Osteoblast (primary cell): ENCODE measurements at regions not wholly inside any gene's neighbourhood (a gene's known extent, or its start where the extent isn't known, plus 50 kb on each side); places are given as distances from the start of the nearest gene placed in this dataset.

Experiments
- DNase-seq: peaks from one replicate; pipeline ENCODE4 v3.0.0; 2011; ENCODE audit warnings: low spot score, mixed read lengths; ENCODE audit not compliant: insufficient read length; ENCODE audit errors: missing footprints
- H2AFZ ChIP-seq: 2 replicates; pipeline ENCODE4 v1.6.0; 2011; ENCODE audit warnings: mild to moderate bottlenecking, low read length
- H3K27ac ChIP-seq: 2 replicates; pipeline ENCODE4 v1.5.1; 2011; ENCODE audit warnings: mild to moderate bottlenecking, low read depth, low read length, moderate library complexity
- H3K27me3 ChIP-seq: 2 replicates; pipeline ENCODE4 v1.6.0; 2012; ENCODE audit warnings: mild to moderate bottlenecking, control low read depth, inconsistent platforms, low read length, moderate library complexity; ENCODE audit not compliant: insufficient read depth
- H3K36me3 ChIP-seq: 2 replicates; pipeline ENCODE4 v1.5.1; 2011; ENCODE audit warnings: mild to moderate bottlenecking, low read length, control low read depth, moderate library complexity; ENCODE audit not compliant: insufficient read depth
- H3K4me1 ChIP-seq: 2 replicates; pipeline ENCODE4 v1.5.1; 2011; ENCODE audit warnings: mild to moderate bottlenecking, low read length, control low read depth, moderate library complexity; ENCODE audit not compliant: insufficient read depth
- H3K4me2 ChIP-seq: 2 replicates; pipeline ENCODE4 v1.6.0; 2011; ENCODE audit warnings: mild to moderate bottlenecking, low read length; ENCODE audit not compliant: insufficient read depth
- H3K4me3 ChIP-seq: fragments of 200-600 bp; sonication (generic); 3 replicates; pipeline ENCODE4 v1.5.1; 2012; ENCODE audit warnings: mild to moderate bottlenecking, low read length, inconsistent platforms; ENCODE audit not compliant: insufficient read depth
- H3K79me2 ChIP-seq: 2 replicates; pipeline ENCODE4 v1.6.0; 2012; ENCODE audit warnings: mild to moderate bottlenecking, low read length, control low read depth, inconsistent platforms; ENCODE audit not compliant: insufficient read depth
- H3K9me3 ChIP-seq: 2 replicates; pipeline ENCODE4 v1.5.1; 2011; ENCODE audit warnings: low read depth, low read length, control low read depth
- H4K20me1 ChIP-seq: 2 replicates; pipeline ENCODE4 v1.6.0; 2012; ENCODE audit warnings: mild to moderate bottlenecking, low read length, control low read depth; ENCODE audit not compliant: insufficient read depth
- CTCF ChIP-seq: IDR thresholded peaks from 2 replicates; pipeline ENCODE4 v1.5.1; 2011; ENCODE audit warnings: mild to moderate bottlenecking, low read depth, low read length, moderate library complexity; ENCODE audit errors: extremely low read depth

- Histone ChIP-seq H3K27ac (no peak overlapping the region), H3K79me2 (no peaks in the 10 kb centered on the region), H3K4me1 (no peaks in the 10 kb centered on the region), H3K27me3 (no peaks in the 10 kb centered on the region), H4K20me1 (no peaks in the 10 kb centered on the region), H3K4me2 (no peak overlapping the region), H3K4me3 (no peak overlapping the region), H3K36me3 (no peaks in the 10 kb centered on the region), H3K9me3 (no peaks in the 10 kb centered on the region), H2AFZ (no peak overlapping the region)
- DNase-seq: no peak
- TF ChIP-seq CTCF: no peak
Observed at GRCh38 chr2:123047186-123047585, 977.9 kb upstream of the CNTNAP5 start.

GRCh38 chr2:123051136-123051535 is 974.0 kb upstream of the CNTNAP5 start:
- no peak overlapping the region for H2AFZ ChIP-seq
- no peak overlapping the region for H3K27ac ChIP-seq
- H3K36me3 ChIP-seq: no peaks in the 10 kb centered on the region
- no peak overlapping the region for H3K4me3 ChIP-seq
- no peaks in the 10 kb centered on the region for H3K27me3 ChIP-seq
- H3K79me2 ChIP-seq: no peaks in the 10 kb centered on the region
- H3K4me1 ChIP-seq: no peaks in the 10 kb centered on the region
- H4K20me1 ChIP-seq: no peaks in the 10 kb centered on the region
- TF ChIP-seq CTCF: no peak
- no peak for DNase-seq
- H3K9me3 ChIP-seq: no peaks in the 10 kb centered on the region
- no peak overlapping the region for H3K4me2 ChIP-seq

- no peaks in the 10 kb centered on the region for H3K36me3 ChIP-seq
- no peaks in the 10 kb centered on the region for H4K20me1 ChIP-seq
- no peak overlapping the region for H2AFZ ChIP-seq
- H3K79me2 ChIP-seq: no peaks in the 10 kb centered on the region
- no peak for TF ChIP-seq CTCF
- no peaks in the 10 kb centered on the region for H3K4me1 ChIP-seq
- no peak overlapping the region for H3K4me2 ChIP-seq
- no peak overlapping the region for H3K27ac ChIP-seq
- no peaks in the 10 kb centered on the region for H3K27me3 ChIP-seq
- no peaks in the 10 kb centered on the region for H3K9me3 ChIP-seq
- DNase-seq: no peak
- H3K4me3 ChIP-seq: no peak overlapping the region
Observed at GRCh38 chr2:123061534-123061933, 963.6 kb upstream of the CNTNAP5 start.

GRCh38 chr2:123073371-123073770 is 951.7 kb upstream of the CNTNAP5 start:
- Histone ChIP-seq H3K36me3 (no peaks in the 10 kb centered on the region), H3K4me1 (no peaks in the 10 kb centered on the region), H3K27ac (no peak overlapping the region), H3K4me2 (no peak overlapping the region), H2AFZ (no peak overlapping the region), H4K20me1 (no peaks in the 10 kb centered on the region), H3K4me3 (no peak overlapping the region), H3K27me3 (no peaks in the 10 kb centered on the region), H3K79me2 (no peaks in the 10 kb centered on the region), H3K9me3 (peaks cover 4% of the 10 kb centered on the region)
- DNase-seq: no peak
- no peak for TF ChIP-seq CTCF
